OCI-LY7 (cell line): ENCODE measurements at regions not wholly inside any gene's neighbourhood (a gene's known extent, or its start where the extent isn't known, plus 50 kb on each side); places are given as distances from the start of the nearest gene placed in this dataset.

Experiments
- BruUV-seq: library from RNA; stranded (reverse); fragments of 400-500 nt; replicated peaks from 2 replicates; lab custom pipeline; 2021; lab: Mats Ljungman, UMichigan
- CTCF ChIA-PET: fragments of 300-600 bp; sonication (Branson Sonifier 250); formaldehyde crosslinking; loops from one replicate; lab custom pipeline; 2022; ENCODE audit warnings: antibody characterized with exemption; ENCODE audit not compliant: unreplicated experiment; lab: Charles Lee
- POLR2A ChIA-PET: fragments of 300-600 bp; sonication (Branson Sonifier 250); formaldehyde crosslinking; loops from one replicate; lab custom pipeline; 2022; ENCODE audit warnings: antibody characterized with exemption; lab: Charles Lee
- DNase-seq: peaks from one replicate; pipeline ENCODE4 v3.0.0-alpha.2; 2015; ENCODE audit warnings: low spot score
- H2AFZ ChIP-seq: fragments of 200-600 bp; sonication (generic), shearing (Covaris generic); 2 replicates; pipeline ENCODE4 v1.6.1; 2014; ENCODE audit warnings: mild to moderate bottlenecking, antibody characterized with exemption, low read length, moderate library complexity
- H3K27ac ChIP-seq: fragments of 200-600 bp; sonication (generic); 2 replicates; pipeline ENCODE4 v1.5.1; 2014; ENCODE audit warnings: mixed run types, low read depth, mild to moderate bottlenecking, moderate library complexity, low read length, inconsistent platforms; ENCODE audit not compliant: poor library complexity, severe bottlenecking
- H3K36me3 ChIP-seq: fragments of 200-600 bp; sonication (generic); 2 replicates; pipeline ENCODE4 v1.6.1; 2014; ENCODE audit warnings: mild to moderate bottlenecking, antibody characterized with exemption, low read length, moderate library complexity, mixed read lengths; ENCODE audit not compliant: insufficient read depth
- H3K4me1 ChIP-seq: fragments of 200-600 bp; sonication (generic); 2 replicates; pipeline ENCODE4 v1.5.1; 2014; ENCODE audit warnings: mild to moderate bottlenecking, low read length; ENCODE audit not compliant: insufficient read depth, poor library complexity, severe bottlenecking
- H3K4me2 ChIP-seq: fragments of 200-600 bp; sonication (generic); 2 replicates; pipeline ENCODE4 v1.6.1; 2014; ENCODE audit warnings: mild to moderate bottlenecking, low read length
- H3K4me3 ChIP-seq: fragments of 200-600 bp; sonication (generic); 2 replicates; pipeline ENCODE4 v1.5.1; 2014; ENCODE audit warnings: mild to moderate bottlenecking, low read depth, low read length; ENCODE audit not compliant: poor library complexity, severe bottlenecking
- H3K79me2 ChIP-seq: fragments of 200-600 bp; sonication (generic); 2 replicates; pipeline ENCODE4 v1.6.1; 2016; ENCODE audit warnings: low read depth, mild to moderate bottlenecking, low read length, moderate library complexity, mixed read lengths; ENCODE audit not compliant: insufficient read depth
- H3K9me2 ChIP-seq: fragments of 200-600 bp; sonication (generic); 2 replicates; pipeline ENCODE4 v1.6.1; 2016; ENCODE audit warnings: mild to moderate bottlenecking, low read length, mixed read lengths; ENCODE audit not compliant: insufficient read depth
- H3K9me3 ChIP-seq: fragments of 200-600 bp; sonication (generic); 2 replicates; pipeline ENCODE4 v1.6.1; 2014; ENCODE audit warnings: mild to moderate bottlenecking, mixed run types, low read length, mixed read lengths
- H4K20me1 ChIP-seq: fragments of 200-600 bp; sonication (generic); 2 replicates; pipeline ENCODE4 v1.6.1; 2014; ENCODE audit warnings: mild to moderate bottlenecking, antibody characterized with exemption, low read length, moderate library complexity, mixed read lengths; ENCODE audit not compliant: insufficient read depth
- EZH2phosphoT487 ChIP-seq: fragments of 200-600 bp; sonication (generic); IDR thresholded peaks from 2 replicates; pipeline ENCODE4 v1.6.1; 2018; ENCODE audit warnings: low read depth, borderline replicate concordance, mild to moderate bottlenecking, mixed run types, antibody characterized with exemption, low read length, moderate library complexity, mixed read lengths
- intact Hi-C: fragments of 100-400 bp; cut with micrococcal nuclease; formaldehyde crosslinking; loops from one replicate; pipeline ENCODE4 v1.10.0; 2022; ENCODE audit not compliant: unreplicated experiment
- TF ChIP-seq, protein P1 (sequence below): fragments of 200-600 bp; sonication (generic); conservative IDR thresholded peaks from 2 replicates; pipeline ENCODE4 v1.5.1; 2014; ENCODE audit warnings: mild to moderate bottlenecking, antibody characterized with exemption, low read length, moderate library complexity, mixed read lengths

DNA sequence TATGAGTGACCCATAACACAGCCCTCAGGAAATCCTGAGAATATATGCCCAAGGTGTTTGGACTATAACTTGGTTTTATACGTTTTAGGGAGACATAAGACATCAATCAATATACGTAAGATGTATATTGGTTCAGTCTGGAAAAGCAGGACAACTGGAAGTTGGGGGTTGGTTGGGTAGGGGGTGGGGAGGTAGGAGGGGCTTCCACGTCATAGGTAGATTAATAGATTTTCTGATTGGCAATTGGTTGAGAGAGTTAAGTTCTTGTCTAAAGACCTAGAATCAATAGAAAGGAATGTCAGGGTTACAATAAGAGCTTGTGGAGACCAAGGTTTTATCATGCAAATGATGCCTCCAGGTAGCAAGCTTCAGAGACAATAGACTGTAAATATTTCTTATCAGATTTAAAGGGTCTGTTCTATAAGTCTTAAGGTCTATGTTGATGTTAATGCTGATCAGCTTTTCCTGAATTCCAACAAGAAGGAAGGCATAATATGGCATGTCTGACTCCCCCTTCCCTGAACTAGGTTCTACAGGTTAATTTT, 2267.7 kb upstream of the ACO1 start:
- H3K27ac ChIP-seq = no peak overlapping the region
- POLR2A ChIA-PET = no interaction called here
- intact Hi-C loops = no loop called here
- no peaks in the 10 kb centered on the region; the same call in 1 of the 2 replicates for H3K9me2 ChIP-seq
- no peaks in the 10 kb centered on the region for H3K4me1 ChIP-seq
- BruUV-seq = no TSS peak
- TF ChIP-seq, protein P1, sequence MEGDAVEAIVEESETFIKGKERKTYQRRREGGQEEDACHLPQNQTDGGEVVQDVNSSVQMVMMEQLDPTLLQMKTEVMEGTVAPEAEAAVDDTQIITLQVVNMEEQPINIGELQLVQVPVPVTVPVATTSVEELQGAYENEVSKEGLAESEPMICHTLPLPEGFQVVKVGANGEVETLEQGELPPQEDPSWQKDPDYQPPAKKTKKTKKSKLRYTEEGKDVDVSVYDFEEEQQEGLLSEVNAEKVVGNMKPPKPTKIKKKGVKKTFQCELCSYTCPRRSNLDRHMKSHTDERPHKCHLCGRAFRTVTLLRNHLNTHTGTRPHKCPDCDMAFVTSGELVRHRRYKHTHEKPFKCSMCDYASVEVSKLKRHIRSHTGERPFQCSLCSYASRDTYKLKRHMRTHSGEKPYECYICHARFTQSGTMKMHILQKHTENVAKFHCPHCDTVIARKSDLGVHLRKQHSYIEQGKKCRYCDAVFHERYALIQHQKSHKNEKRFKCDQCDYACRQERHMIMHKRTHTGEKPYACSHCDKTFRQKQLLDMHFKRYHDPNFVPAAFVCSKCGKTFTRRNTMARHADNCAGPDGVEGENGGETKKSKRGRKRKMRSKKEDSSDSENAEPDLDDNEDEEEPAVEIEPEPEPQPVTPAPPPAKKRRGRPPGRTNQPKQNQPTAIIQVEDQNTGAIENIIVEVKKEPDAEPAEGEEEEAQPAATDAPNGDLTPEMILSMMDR = no peak
- no peak for TF ChIP-seq EZH2phosphoT487
- no peaks in the 10 kb centered on the region for H3K79me2 ChIP-seq
- H3K36me3 ChIP-seq = no peaks in the 10 kb centered on the region
- no peaks in the 10 kb centered on the region for H3K9me3 ChIP-seq
- no peak overlapping the region for H3K4me3 ChIP-seq
- no peak overlapping the region for H3K4me2 ChIP-seq
- no peak for DNase-seq
- no peak overlapping the region for H2AFZ ChIP-seq
- CTCF ChIA-PET = no interaction called here
- H4K20me1 ChIP-seq = no peaks in the 10 kb centered on the region

DNA sequence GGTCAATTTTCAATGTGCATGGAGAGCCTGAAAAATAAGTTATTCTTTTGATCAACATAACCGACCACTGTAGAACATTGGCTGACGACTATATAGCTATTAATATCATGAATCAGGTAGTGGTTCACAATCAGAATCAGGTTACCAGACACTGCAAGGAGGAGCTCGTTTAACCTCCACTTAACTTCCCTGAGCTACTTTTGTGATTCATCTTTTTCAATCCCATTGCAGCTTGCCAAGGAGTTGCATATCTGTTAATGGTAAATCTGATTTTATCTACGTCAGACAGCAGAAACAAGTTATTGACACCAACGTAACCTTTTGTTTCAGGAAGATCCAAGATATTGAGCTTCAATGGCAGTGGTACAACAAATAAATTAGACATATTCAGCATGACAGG, 2263.8 kb upstream of the ACO1 start:
- no peak for DNase-seq
- Histone ChIP-seq H3K9me2 (no peaks in the 10 kb centered on the region; the same call in 1 of the 2 replicates), H3K27ac (no peak overlapping the region), H3K36me3 (no peaks in the 10 kb centered on the region), H2AFZ (no peak overlapping the region), H3K4me3 (no peak overlapping the region), H3K9me3 (no peaks in the 10 kb centered on the region), H3K79me2 (no peaks in the 10 kb centered on the region), H4K20me1 (no peaks in the 10 kb centered on the region), H3K4me2 (no peak overlapping the region), H3K4me1 (no peaks in the 10 kb centered on the region)
- ChIA-PET POLR2A (no interaction called here), CTCF (no interaction called here)
- TF ChIP-seq, protein P1 = no peak
- no peak for TF ChIP-seq EZH2phosphoT487
- no TSS peak for BruUV-seq
- intact Hi-C loops = no loop called here

DNA sequence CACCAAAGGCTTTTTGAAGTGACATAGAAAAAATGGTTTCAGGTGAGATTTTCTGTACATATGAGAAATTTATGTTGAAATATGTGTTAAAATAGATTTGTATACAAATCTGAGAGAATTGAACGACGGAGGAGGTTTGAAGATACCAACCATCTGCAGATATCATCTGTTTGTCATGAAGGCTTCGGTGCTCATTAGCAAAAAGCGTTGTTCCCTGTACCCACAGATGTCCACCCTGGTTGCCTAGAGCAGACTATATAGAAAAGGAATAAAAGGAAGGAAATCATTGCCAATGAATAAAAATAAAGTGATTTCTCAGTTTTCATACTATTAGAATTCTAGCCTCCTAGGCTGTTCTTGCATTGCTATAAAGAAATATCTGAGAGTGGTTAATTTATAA, 2262.8 kb upstream of the ACO1 start:
- TF ChIP-seq EZH2phosphoT487 = no peak
- TF ChIP-seq, protein P1 = no peak
- Histone ChIP-seq H3K4me2 (no peak overlapping the region), H3K4me3 (no peak overlapping the region), H3K9me3 (no peaks in the 10 kb centered on the region), H3K36me3 (no peaks in the 10 kb centered on the region), H3K4me1 (no peaks in the 10 kb centered on the region), H2AFZ (no peak overlapping the region), H3K27ac (no peak overlapping the region), H4K20me1 (no peaks in the 10 kb centered on the region), H3K79me2 (no peaks in the 10 kb centered on the region), H3K9me2 (no peaks in the 10 kb centered on the region; the same call in 1 of the 2 replicates)
- DNase-seq = no peak
- no TSS peak for BruUV-seq
- intact Hi-C loops = no loop called here
- POLR2A ChIA-PET = no interaction called here
- CTCF ChIA-PET = no interaction called here
